ENCODE measurements at regions not wholly inside any gene's neighbourhood (a gene's known extent, or its start where the extent isn't known, plus 50 kb on each side); places are given as distances from the start of the nearest gene placed in this dataset.
"Not testable (repeated sequence)": the region's sequence is repeated elsewhere in the genome, so short reads cannot be mapped to it uniquely, and the experiment has no call there.

DNA sequence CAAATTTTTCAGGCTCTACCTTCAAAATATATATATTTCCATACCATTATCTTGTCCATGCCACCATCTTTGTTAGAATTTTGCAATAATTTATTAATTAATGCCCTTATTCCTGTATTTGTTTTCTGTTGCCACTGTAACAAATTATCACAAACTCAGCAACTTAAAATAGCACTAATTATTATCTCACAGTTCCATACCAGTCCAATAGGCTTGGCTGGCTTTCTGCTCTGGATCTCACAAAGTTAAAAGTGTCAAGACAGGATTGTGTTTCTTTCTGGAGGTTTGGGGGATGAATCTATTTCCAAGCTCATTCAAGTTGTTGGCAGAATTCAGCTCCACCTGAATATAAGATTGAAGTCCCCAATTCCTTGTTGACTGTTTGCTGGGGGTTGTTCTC is 58.6 kb upstream of the SLC38A4 start:
- no peak for DNase-seq

DNA sequence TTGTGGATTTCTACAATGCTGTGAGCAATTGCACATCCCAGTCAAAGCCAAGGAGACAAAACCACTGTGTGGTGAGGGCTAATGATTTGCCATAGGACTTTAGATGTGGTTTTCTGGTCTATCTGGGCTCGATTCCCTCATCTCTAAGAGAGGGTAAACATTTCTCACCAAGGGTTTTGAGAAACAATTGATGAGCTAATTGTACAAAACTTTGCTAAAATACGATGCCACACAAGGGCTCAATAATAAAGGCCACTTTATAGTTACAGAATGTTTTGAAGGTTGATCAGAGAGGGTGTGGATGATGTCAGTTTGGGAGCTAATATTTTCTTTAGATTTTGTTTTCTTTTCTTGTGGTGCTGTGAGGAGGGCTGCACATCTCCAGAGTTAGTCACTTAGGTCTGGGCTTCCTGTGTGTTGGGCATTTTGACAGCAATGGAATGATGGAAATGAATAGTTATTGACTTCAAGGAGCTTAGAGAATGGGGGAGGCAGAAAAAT is 60.8 kb upstream of the SLC38A4 start:
- no peak for DNase-seq

DNA sequence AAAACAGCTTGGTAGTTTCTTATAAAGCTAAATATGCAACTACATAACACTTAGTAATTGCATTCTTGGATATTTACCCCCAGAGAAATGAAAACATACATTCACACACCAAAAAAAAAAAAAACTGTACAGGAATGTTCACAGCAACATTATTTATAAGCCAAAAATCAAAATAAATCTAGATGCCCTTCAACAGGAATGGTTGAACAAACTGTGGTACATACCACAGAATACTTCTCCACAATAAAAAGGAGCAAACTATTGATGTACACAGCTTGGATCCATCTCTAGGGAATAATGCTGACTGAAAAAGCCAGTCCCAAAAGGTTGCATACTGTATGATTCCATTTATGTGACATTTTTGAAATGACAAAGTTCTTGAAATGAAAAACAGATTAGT is 62.1 kb upstream of the SLC38A4 start:
- no peak for DNase-seq

DNA sequence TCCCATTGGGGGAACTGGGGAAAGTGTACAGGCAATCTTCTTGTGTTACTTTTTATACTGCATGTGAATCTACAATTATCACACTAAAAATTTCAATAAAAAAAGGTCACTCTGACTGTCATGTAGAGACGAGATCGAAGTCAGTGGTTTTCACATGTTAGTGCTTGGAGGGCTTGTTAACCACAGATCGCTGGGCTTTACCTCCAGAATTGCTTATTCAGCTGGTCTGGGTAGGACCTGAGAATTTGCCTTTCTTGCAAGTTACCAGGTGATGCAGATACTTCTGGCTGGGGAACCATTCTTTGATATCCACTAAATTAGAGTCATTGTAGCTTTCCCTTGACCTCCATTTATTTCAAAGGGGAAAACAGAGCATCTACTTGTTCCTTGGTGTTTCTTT is 62.8 kb upstream of the SLC38A4 start:
- DNase-seq = no peak

DNA sequence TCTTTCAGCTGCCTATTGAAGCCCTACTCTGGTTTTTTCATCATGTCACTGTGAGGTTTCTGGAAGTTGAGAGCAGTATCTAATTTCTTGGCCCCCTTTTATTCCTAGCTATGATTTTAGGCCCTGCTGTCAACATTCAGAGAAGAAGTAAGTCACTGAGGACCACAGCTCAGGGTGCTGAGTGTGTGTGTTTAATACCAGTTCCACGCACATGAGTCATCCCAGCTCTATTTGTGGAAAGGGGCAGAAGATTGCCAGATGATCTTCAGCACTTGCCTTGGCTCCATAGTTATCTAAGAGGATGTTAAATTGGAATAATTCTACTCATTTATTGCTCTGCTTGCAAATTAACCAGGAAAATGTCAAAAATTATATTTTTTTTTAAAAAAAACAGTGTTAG is 65.5 kb upstream of the SLC38A4 start:
- DNase-seq = no peak

DNA sequence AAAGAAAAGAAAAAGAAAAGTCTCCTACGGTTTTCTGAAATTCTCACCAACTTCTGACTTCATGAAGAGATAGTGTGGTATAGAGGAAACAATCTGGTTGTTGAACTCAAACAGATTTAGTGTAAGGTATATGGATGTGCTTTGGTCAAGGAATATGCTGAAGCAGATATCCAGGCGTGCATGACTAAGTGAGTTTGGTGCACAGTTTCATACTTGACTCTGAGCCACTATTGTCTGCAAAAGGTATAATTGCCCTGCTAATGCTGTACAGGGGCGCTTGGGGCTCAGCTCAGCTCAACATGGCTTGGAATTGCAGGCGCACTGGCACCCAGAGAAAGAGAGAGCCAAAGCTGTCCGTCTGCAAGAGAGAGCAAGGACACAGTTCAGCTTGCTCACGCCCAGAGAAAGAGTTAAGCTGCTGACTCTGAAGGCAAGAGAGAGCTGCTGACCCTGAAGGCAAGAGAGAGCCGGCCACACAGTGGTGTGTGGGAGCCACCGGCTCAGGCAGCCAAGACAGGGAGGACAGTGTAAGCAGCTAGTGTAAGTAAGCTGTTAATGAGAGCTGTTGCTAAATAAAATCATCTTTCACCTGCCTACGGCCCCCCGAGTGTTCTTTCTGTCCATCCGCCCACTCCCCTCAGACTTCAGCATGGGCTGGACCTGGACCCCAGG is 66.4 kb upstream of the SLC38A4 start:
- DNase-seq = no peak

DNA sequence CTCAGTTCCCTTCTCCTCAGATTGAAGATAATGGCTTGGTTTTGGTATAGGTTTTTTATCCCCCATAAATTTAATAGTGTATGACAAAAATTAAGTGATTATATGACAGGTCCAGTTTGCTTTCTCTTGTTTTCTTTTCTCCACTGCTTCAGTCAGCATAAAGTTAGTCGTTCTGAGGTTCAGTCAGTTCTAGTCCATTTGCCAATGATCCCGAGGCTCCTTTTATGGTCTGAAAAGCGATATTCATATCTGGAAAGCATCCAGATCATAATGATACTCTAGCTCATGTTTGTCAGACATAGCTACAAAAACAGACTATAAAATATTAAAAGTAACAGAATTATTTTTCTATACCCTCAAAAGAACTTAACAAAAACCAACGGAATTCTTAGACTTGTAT is 67.1 kb upstream of the SLC38A4 start:
- DNase-seq = no peak

DNA sequence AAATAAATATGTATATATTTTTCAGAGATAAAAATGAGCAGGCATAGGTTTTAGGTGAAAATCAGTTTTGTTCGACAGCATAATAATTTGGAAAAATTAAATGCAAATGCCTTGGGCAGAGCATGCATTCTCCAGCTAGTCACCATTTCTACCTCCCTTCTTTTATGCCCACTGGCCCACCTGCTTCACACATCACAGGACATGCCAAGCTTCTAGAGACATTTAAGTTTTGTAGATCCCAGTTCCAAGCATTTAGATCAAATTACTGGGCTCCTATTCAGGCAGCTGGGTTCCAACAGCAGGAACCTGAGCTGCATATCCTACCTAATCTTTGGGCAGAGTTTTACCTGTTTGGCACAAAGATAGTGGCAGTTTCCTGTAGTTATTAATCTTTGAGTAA is 67.6 kb upstream of the SLC38A4 start:
- no peak for DNase-seq

DNA sequence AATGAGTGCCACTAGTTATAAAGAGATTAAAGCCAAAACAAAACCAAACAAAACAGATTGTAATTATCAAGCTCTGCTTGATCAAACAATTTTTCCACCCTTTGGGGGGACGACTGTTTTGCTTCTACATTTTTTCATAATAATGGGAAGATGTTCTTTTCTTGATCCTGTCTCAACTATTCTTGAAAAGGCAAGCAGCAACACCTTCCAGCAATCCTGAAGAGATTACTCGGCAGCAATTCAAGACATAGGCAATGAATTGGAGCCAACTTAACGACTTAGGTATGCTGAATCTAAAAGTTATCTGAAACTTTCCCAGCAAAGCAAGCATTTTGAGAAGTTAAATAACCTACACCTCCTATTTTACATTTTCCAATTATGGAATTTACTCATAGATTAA is 69.9 kb upstream of the SLC38A4 start:
- DNase-seq = no peak

DNA sequence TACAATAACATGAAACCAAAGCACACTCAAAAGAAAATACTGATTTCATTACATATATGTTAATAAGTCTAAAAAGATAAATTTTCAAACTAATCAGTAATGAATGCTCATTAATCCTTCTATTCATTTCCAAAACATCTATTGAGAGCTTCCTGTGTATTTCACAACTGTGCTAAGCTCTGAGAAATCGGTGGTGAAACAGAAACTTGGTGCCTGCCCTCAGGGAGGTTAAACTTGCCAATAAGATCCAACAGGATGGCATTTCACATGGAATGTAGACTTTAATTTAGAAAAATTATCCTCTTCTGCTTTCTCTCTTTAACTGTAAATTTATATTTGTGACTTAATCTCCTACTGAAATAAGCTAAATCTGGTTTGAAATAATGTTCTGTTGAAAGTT is 70.9 kb upstream of the SLC38A4 start:
- DNase-seq = no peak

DNA sequence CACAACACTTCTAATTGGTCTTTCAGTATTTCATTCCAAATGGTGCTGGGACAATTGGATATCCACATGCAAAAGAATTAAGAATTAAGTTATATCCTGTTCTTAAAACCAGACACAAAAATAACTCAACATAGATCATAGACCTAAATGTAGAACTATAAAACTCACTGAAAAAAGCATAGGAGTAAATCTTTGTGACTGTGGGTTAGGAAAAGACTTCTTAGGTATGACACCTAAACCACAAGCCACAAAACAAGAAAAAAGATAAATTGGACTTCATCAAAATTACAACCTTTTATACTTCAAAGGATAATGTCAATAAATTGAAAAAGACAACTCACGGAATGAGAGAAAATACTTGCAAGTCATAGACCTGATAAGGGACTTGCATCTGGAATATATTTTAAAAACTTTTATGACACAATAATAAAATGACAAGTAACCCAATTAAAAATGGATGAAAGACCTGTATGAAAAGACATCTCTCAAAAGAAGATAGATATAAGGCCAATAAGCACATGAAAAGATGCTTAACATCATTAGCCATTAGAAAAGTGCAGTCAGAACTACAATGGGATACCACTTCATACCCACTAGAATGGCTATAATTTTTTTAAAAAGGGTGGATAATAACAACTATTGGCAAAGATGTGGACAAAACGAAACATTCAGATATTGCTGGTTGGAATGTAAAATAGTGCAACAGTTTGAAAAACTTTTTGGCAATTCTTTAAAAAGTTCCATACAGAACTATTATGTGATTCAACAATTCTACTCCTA is 72.5 kb upstream of the SLC38A4 start:
- no peak for DNase-seq

DNA sequence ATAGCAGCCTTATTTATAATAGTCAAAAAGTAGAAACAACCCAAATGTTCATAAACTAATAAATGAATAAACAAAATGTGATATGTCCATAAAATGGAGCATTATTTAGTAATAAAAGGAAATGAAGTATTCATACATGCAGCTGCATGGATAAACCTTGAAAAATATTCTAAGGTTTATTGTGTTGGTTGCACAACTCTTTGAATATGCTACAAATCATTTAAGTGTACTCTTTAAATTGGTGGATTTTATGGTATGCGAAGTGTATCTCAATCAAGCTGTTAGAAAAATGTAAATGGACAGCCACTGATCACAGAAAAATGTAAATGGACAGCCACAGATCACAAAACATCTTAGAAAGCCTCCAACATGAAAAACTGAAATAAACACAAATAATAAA is 73.2 kb upstream of the SLC38A4 start:
- no peak for DNase-seq

DNA sequence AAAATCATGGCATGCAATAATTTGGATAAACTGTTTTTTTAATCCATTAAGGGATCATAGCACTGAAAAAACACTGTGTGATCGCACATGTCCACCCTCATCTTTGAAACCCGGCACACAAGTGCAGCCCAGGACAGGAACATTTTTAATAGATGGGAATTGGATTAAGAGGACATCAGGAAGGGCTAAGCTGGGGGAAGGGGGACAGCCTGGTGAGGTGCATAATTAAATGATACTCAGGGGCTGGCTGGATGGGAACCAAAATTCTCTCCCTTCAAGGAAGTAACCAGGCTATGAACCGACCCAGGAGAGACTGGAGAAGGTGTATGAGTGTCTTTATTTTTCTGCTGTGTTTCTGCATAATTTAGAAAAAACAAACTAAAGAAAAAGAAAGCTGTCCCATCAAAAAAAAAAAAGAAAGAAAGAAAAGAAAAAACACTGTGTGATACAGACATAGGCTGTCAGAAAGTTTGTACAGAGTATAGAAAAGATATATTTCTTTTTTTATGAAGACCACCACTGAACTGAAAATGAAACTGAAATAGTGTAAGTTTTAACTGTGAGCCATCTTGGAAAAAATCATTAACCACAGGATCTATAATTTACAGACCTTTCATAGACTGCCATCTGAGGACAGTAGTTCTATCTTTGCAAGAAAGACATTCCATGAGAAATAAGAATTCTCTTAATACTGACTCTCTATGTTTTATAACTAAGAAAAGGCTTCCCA is 75.1 kb upstream of the SLC38A4 start:
- no peak for DNase-seq

DNA sequence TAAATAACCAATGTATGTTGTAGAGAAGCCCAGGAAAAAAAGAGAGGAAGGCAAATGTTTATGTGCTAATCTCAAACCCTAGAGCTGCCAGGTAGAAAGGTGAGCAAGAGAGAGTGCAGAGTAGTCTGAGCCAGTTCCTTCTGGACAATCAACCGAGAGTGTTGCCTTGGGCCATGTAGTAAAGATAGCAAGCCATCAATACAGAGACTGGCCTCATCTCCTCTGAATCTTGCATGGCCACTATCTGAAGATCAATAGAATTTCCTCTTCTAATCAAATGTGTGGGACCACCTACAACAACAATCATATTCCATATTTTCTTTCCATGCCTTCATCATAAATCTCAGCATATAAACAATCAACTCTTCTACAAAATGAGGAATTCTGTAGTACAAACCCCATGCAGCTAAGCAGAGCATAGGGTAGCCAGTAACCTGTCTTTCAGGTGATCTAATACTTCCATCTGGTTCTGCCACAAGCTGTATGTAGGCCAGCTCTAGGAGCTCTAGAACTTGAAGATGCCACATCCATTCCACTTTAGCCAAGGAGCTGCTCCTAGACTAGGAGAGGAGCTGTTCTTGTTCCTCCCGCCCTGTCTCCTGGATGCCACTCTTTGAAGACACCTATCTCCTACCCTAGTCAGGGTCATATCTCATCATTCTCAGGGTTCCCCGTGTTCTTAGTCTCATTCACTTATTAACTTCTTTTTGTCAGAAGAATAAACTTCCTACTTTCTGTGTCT is 75.8 kb upstream of the SLC38A4 start:
- DNase-seq = no peak

DNA sequence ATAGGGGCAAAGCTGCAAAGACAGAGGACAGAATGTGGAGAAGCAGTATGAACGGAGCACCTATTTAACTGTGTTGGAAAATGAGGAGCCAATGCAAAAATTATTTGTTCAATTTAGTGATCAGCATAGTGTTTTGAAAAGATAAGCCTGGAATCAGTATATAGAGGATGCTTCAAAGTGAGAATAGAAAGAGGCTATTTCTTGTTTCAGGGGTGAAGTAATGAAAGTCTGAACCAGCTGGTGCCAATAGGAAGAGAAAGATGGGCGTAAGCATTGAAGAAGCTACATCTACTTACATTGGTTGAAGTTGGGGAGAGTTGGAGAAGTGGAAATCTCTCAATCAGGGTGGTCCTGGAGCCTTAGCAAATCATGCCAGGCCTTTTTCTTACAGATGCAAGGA is 77.3 kb upstream of the SLC38A4 start:
- no peak for DNase-seq

DNA sequence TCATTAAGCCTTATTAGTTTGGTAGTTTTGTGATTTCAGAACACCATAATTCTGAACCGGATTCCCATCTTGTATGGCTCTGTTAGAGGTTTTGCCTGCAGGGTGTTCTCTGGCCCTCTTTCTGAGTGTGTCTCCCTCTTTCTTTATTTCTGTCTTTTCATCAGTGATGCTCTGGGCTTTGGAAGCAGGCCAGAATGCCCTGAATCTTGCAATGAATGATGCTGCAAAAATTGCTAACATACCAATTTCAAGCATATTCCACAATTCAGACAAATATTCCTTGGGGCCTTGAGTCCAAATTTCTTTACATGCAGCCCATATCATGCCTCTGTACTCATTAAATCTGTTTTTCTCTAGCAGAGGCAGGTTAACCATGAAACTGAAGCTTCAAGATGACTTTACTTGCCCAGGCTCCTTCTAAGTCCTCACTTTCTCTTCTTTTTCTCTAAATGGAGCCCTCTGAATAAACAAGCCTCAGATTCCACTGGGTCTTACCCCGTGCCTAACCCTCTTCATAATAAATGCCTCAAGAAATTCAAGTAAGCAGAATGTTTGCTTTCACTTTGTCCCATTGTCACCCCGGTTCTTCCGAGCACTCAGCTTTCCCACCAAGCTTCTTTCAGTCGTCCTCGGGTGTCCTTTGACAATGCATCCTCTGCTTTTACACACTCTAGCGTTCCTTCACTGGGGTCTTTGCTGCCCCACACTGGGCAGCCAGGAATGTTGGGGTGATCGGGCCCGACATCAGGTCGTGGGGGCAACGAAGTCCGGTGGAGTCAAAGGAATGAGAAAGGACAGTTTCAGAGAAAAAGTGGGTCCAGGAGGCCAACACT is 78.8 kb upstream of the SLC38A4 start:
- no peak for DNase-seq

DNA sequence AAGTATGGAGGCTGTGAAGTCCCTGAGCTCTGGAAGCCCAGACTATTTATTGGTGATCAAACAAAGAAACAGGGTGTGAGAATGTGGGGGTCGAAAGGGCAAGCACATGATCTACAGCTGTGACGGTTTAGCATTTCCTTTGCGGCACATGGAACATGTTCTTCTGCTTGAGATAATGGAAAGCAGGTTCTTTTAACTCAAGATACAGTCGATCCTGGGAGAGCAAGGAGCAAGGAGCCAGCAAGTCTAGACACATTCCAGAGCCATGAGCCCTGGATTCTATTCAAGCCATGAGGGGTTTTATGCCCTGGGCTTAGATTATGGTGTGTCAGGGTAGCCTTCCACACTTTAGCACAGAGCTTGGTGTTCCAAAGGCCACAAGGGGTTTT is 79.4 kb upstream of the SLC38A4 start:
- DNase-seq = not testable (repeated sequence)

DNA sequence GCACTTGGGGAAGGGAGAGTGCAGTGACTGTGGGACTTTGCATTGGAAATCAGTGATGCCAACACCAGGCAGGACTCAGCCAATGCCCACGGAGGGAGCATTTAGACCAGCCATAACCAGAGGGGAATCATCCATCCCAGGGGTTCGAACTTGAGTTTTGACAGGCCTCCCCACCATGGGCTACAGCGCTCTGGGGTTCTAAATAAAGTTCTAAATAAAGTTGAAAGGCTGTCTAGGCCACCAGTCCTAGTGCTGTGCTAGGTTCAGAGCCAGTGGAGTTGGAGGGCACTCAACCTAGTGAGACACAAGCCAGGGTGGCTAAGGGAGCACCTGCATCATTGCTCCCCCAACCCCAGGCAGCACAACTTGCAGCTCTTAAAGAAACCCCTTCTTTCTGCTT is 82.0 kb upstream of the SLC38A4 start:
- DNase-seq = no peak

DNA sequence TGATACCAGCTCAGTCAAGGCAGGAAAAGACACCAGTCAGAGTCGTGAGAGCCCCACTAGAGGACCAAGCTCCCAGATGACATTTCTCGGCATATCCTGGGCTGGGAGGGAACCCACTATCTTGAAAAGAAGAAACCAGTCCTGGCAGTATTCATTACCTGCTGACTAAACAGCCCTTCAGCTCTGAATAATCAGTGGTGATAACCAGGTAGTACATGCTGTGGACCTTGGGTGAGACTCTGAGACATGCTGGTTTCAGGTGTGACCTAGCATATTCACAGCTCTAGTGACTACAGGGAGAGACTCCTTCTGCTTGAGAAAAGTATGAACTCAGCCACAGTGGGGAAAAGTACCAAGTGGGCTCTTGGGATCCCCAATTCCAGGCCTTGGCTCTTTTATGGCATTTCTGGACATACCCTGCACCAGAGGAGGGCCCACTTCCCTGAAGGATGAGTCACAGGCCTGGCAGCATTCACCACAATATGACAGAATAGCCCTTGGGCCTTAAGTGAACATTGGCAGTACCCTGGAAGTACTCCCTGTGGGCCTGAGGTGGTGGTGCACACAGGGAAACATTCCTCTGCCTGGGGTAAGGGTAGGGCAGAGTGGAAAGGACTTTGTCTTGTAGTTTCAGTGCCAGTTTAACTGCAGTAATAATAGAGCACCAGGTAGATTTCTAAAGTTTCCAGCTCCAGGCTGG is 82.6 kb upstream of the SLC38A4 start:
- DNase-seq = no peak
